ENCODE measurements at regions not wholly inside any gene's neighbourhood (a gene's known extent, or its start where the extent isn't known, plus 50 kb on each side); places are given as distances from the start of the nearest gene placed in this dataset.

GRCh38 chr5:161115941-161116340, 263.9 kb upstream of the ATP10B start:
- no peak for DNase-seq

GRCh38 chr5:161112371-161112770, 260.4 kb upstream of the ATP10B start:
- DNase-seq = no peak

- no peak for DNase-seq
Observed at GRCh38 chr5:161105525-161105924, 253.5 kb upstream of the ATP10B start.

GRCh38 chr5:161098516-161098915, 246.5 kb upstream of the ATP10B start:
- DNase-seq = no peak

- DNase-seq = no peak
Observed at GRCh38 chr5:161096581-161096980, 244.6 kb upstream of the ATP10B start.

GRCh38 chr5:161095953-161096352, 243.9 kb upstream of the ATP10B start:
- DNase-seq = no peak

GRCh38 chr5:161094411-161094810, 242.4 kb upstream of the ATP10B start:
- no peak for DNase-seq

- no peak for DNase-seq
Observed at GRCh38 chr5:161093100-161093499, 241.1 kb upstream of the ATP10B start.

- no peak for DNase-seq
Observed at GRCh38 chr5:161089569-161089968, 237.6 kb upstream of the ATP10B start.

GRCh38 chr5:161086461-161086860, 234.4 kb upstream of the ATP10B start:
- no peak for DNase-seq

GRCh38 chr5:161085056-161085455, 233.0 kb upstream of the ATP10B start:
- DNase-seq = no peak

GRCh38 chr5:161084115-161084514, 232.1 kb upstream of the ATP10B start:
- no peak for DNase-seq

- DNase-seq = no peak
Observed at GRCh38 chr5:161078793-161079192, 226.8 kb upstream of the ATP10B start.

- DNase-seq = no peak
Observed at GRCh38 chr5:161077936-161078545, 226.0 kb upstream of the ATP10B start.

GRCh38 chr5:161077496-161077895, 225.5 kb upstream of the ATP10B start:
- DNase-seq = no peak

GRCh38 chr5:161064781-161065180, 212.8 kb upstream of the ATP10B start:
- no peak for DNase-seq

- no peak for DNase-seq
Observed at GRCh38 chr5:161064297-161064696, 212.3 kb upstream of the ATP10B start.

- DNase-seq = no peak
Observed at GRCh38 chr5:161058781-161059180, 206.8 kb upstream of the ATP10B start.

- no peak for DNase-seq
Observed at GRCh38 chr5:161051920-161052500, 200.0 kb upstream of the ATP10B start.

GRCh38 chr5:161047024-161047423, 195.0 kb upstream of the ATP10B start:
- DNase-seq = no peak

GRCh38 chr5:161042862-161043261, 190.9 kb upstream of the ATP10B start:
- no peak for DNase-seq

- DNase-seq = no peak
Observed at GRCh38 chr5:161042443-161042842, 190.4 kb upstream of the ATP10B start.

- DNase-seq = no peak
Observed at GRCh38 chr5:161040818-161041217, 188.8 kb upstream of the ATP10B start.

- no peak for DNase-seq
Observed at GRCh38 chr5:161036296-161036695, 184.3 kb upstream of the ATP10B start.

- DNase-seq = no peak
Observed at GRCh38 chr5:161034451-161034850, 182.4 kb upstream of the ATP10B start.
